ENCODE measurements at regions not wholly inside any gene's neighbourhood (a gene's known extent, or its start where the extent isn't known, plus 50 kb on each side); places are given as distances from the start of the nearest gene placed in this dataset.

DNA sequence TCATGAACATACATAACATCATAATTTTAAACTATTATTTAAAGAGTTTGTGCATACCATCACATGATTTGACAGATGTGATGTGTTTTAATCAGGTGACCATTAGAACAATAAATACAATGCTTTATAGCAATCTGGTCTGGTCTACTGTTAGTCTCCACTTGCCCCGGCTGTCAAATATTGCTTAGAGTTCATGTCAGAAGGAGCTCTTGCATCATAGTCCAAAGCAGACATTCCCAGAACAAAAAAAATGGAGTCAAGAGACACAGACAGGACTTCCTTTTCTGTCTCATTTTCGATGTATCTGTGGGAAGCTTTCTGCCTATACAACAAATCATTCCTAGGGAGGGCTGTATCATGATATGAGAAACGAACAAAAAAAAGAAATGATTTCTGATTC, 979.2 kb upstream of the WWC1 start (continued):
- TF ChIP-seq, protein P1, sequence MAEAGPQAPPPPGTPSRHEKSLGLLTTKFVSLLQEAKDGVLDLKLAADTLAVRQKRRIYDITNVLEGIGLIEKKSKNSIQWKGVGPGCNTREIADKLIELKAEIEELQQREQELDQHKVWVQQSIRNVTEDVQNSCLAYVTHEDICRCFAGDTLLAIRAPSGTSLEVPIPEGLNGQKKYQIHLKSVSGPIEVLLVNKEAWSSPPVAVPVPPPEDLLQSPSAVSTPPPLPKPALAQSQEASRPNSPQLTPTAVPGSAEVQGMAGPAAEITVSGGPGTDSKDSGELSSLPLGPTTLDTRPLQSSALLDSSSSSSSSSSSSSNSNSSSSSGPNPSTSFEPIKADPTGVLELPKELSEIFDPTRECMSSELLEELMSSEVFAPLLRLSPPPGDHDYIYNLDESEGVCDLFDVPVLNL (IDR thresholded peaks at IDR 0.05; ENCODE audit: low read depth, low read length) = no peak
- TF ChIP-seq, protein P2, sequence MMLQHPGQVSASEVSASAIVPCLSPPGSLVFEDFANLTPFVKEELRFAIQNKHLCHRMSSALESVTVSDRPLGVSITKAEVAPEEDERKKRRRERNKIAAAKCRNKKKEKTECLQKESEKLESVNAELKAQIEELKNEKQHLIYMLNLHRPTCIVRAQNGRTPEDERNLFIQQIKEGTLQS (IDR thresholded peaks at IDR 0.05; ENCODE audit: borderline replicate concordance, extremely low read depth, low read depth, low read length) = no peak
- TF ChIP-seq, protein P3, sequence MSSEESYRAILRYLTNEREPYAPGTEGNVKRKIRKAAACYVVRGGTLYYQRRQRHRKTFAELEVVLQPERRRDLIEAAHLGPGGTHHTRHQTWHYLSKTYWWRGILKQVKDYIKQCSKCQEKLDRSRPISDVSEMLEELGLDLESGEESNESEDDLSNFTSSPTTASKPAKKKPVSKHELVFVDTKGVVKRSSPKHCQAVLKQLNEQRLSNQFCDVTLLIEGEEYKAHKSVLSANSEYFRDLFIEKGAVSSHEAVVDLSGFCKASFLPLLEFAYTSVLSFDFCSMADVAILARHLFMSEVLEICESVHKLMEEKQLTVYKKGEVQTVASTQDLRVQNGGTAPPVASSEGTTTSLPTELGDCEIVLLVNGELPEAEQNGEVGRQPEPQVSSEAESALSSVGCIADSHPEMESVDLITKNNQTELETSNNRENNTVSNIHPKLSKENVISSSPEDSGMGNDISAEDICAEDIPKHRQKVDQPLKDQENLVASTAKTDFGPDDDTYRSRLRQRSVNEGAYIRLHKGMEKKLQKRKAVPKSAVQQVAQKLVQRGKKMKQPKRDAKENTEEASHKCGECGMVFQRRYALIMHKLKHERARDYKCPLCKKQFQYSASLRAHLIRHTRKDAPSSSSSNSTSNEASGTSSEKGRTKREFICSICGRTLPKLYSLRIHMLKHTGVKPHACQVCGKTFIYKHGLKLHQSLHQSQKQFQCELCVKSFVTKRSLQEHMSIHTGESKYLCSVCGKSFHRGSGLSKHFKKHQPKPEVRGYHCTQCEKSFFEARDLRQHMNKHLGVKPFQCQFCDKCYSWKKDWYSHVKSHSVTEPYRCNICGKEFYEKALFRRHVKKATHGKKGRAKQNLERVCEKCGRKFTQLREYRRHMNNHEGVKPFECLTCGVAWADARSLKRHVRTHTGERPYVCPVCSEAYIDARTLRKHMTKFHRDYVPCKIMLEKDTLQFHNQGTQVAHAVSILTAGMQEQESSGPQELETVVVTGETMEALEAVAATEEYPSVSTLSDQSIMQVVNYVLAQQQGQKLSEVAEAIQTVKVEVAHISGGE (CRISPR knock-in tag; IDR thresholded peaks at IDR 0.05) = no peak
- TF ChIP-seq MXI1 (IDR thresholded peaks at IDR 0.05; ENCODE audit: low read depth, low read length) (no peak), NFYB (IDR thresholded peaks at IDR 0.05; ENCODE audit: insufficient read depth, low read depth, low read length) (no peak), SPI1 (IDR thresholded peaks at IDR 0.05; ENCODE audit: borderline replicate concordance, insufficient read depth, low read depth, low read length) (no peak), KDM1A (IDR thresholded peaks at IDR 0.05; ENCODE audit: borderline replicate concordance) (no peak), TBL1XR1 (IDR thresholded peaks at IDR 0.05; ENCODE audit: low read depth, low read length) (no peak), BMI1 (IDR thresholded peaks at IDR 0.05; ENCODE audit: borderline replicate concordance) (no peak), PAX5 (IDR thresholded peaks at IDR 0.05; ENCODE audit: borderline replicate concordance, low read depth, low read length) (no peak), NR2C1 (IDR thresholded peaks at IDR 0.05) (no peak)
- TF ChIP-seq, protein P4, sequence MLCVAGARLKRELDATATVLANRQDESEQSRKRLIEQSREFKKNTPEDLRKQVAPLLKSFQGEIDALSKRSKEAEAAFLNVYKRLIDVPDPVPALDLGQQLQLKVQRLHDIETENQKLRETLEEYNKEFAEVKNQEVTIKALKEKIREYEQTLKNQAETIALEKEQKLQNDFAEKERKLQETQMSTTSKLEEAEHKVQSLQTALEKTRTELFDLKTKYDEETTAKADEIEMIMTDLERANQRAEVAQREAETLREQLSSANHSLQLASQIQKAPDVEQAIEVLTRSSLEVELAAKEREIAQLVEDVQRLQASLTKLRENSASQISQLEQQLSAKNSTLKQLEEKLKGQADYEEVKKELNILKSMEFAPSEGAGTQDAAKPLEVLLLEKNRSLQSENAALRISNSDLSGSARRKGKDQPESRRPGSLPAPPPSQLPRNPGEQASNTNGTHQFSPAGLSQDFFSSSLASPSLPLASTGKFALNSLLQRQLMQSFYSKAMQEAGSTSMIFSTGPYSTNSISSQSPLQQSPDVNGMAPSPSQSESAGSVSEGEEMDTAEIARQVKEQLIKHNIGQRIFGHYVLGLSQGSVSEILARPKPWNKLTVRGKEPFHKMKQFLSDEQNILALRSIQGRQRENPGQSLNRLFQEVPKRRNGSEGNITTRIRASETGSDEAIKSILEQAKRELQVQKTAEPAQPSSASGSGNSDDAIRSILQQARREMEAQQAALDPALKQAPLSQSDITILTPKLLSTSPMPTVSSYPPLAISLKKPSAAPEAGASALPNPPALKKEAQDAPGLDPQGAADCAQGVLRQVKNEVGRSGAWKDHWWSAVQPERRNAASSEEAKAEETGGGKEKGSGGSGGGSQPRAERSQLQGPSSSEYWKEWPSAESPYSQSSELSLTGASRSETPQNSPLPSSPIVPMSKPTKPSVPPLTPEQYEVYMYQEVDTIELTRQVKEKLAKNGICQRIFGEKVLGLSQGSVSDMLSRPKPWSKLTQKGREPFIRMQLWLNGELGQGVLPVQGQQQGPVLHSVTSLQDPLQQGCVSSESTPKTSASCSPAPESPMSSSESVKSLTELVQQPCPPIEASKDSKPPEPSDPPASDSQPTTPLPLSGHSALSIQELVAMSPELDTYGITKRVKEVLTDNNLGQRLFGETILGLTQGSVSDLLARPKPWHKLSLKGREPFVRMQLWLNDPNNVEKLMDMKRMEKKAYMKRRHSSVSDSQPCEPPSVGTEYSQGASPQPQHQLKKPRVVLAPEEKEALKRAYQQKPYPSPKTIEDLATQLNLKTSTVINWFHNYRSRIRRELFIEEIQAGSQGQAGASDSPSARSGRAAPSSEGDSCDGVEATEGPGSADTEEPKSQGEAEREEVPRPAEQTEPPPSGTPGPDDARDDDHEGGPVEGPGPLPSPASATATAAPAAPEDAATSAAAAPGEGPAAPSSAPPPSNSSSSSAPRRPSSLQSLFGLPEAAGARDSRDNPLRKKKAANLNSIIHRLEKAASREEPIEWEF (IDR thresholded peaks at IDR 0.05; ENCODE audit: insufficient replicate concordance, low read depth, low read length) = no peak
- TF ChIP-seq, protein P5, sequence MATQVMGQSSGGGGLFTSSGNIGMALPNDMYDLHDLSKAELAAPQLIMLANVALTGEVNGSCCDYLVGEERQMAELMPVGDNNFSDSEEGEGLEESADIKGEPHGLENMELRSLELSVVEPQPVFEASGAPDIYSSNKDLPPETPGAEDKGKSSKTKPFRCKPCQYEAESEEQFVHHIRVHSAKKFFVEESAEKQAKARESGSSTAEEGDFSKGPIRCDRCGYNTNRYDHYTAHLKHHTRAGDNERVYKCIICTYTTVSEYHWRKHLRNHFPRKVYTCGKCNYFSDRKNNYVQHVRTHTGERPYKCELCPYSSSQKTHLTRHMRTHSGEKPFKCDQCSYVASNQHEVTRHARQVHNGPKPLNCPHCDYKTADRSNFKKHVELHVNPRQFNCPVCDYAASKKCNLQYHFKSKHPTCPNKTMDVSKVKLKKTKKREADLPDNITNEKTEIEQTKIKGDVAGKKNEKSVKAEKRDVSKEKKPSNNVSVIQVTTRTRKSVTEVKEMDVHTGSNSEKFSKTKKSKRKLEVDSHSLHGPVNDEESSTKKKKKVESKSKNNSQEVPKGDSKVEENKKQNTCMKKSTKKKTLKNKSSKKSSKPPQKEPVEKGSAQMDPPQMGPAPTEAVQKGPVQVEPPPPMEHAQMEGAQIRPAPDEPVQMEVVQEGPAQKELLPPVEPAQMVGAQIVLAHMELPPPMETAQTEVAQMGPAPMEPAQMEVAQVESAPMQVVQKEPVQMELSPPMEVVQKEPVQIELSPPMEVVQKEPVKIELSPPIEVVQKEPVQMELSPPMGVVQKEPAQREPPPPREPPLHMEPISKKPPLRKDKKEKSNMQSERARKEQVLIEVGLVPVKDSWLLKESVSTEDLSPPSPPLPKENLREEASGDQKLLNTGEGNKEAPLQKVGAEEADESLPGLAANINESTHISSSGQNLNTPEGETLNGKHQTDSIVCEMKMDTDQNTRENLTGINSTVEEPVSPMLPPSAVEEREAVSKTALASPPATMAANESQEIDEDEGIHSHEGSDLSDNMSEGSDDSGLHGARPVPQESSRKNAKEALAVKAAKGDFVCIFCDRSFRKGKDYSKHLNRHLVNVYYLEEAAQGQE (IDR thresholded peaks at IDR 0.05; ENCODE audit: low read depth, low read length) = no peak

All from GM12878 (cell line).